SK-N-SH treated with all-trans-retinoic acid at 6 μM for 48 hours (cell line): ENCODE measurements at regions not wholly inside any gene's neighbourhood (a gene's known extent, or its start where the extent isn't known, plus 50 kb on each side); places are given as distances from the start of the nearest gene placed in this dataset.

ENCODE experiments used
- ARNTL ChIP-seq: fragments of 450-650 bp; formaldehyde crosslinking; IDR thresholded peaks from 2 replicates; pipeline ENCODE4 v1.5.0; 2020; ENCODE audit warnings: low read depth, mild to moderate bottlenecking, moderate library complexity, borderline replicate concordance
- CSRNP3 ChIP-seq: fragments of 250-450 bp; sonication (Bioruptor Pico); IDR thresholded peaks from 2 replicates; pipeline ENCODE4 v1.5.1; 2021; ENCODE audit warnings: mild to moderate bottlenecking, moderate library complexity
- ESRRG ChIP-seq: fragments of 250-450 bp; sonication (Bioruptor Pico); IDR thresholded peaks from 2 replicates; pipeline ENCODE4 v1.6.1; 2021; ENCODE audit warnings: mild to moderate bottlenecking
- ISL1 ChIP-seq: fragments of 250-450 bp; sonication (Bioruptor Pico); IDR thresholded peaks from 2 replicates; pipeline ENCODE4 v2.1.2; 2022; ENCODE audit warnings: mild to moderate bottlenecking, moderate library complexity
- PATZ1 ChIP-seq: fragments of 250-450 bp; sonication (Bioruptor Pico); IDR thresholded peaks from 2 replicates; pipeline ENCODE4 v1.8.0; 2020; ENCODE audit warnings: mild to moderate bottlenecking, moderate library complexity, borderline replicate concordance
- POU6F1 ChIP-seq: fragments of 250-450 bp; sonication (Bioruptor Pico); IDR thresholded peaks from 2 replicates; pipeline ENCODE4 v1.8.0; 2021; ENCODE audit warnings: low read depth, mild to moderate bottlenecking, moderate library complexity, borderline replicate concordance
- PPARA ChIP-seq: fragments of 250-450 bp; sonication (Bioruptor Pico); IDR thresholded peaks from 2 replicates; pipeline ENCODE4 v1.5.0; 2020; ENCODE audit warnings: mild to moderate bottlenecking, borderline replicate concordance
- TOX ChIP-seq: fragments of 250-450 bp; sonication (Bioruptor Pico); IDR thresholded peaks from 2 replicates; pipeline ENCODE4 v1.8.0; 2021; ENCODE audit warnings: mild to moderate bottlenecking, moderate library complexity, borderline replicate concordance
- TSHZ2 ChIP-seq: fragments of 250-450 bp; sonication (Bioruptor Pico); IDR thresholded peaks from 2 replicates; pipeline ENCODE4 v1.5.0; 2020; ENCODE audit warnings: mild to moderate bottlenecking, moderate library complexity
- ZC3H10 ChIP-seq: fragments of 250-450 bp; sonication (Bioruptor Pico); IDR thresholded peaks from 2 replicates; pipeline ENCODE4 v1.5.1; 2021; ENCODE audit warnings: mild to moderate bottlenecking, moderate library complexity
- ZFP3 ChIP-seq: fragments of 250-450 bp; sonication (Bioruptor Pico); IDR thresholded peaks from 2 replicates; pipeline ENCODE4 v1.5.0; 2020; ENCODE audit warnings: mild to moderate bottlenecking, moderate library complexity
- ZNF565 ChIP-seq: fragments of 450-650 bp; formaldehyde crosslinking; conservative IDR thresholded peaks from 2 replicates; pipeline ENCODE4 v1.5.0; 2020; ENCODE audit warnings: low read depth, mild to moderate bottlenecking, moderate library complexity
- ZNF8 ChIP-seq: fragments of 450-650 bp; formaldehyde crosslinking; IDR thresholded peaks from 2 replicates; pipeline ENCODE4 v1.5.0; 2020; ENCODE audit warnings: mild to moderate bottlenecking, moderate library complexity

GRCh38 chr12:87642245-87642644, 387.0 kb downstream of the C12orf50 start:
- TF ChIP-seq ZFP3 (CRISPR knock-in tag), result no peak
- no peak for TF ChIP-seq CSRNP3
- no peak for TF ChIP-seq PPARA (CRISPR knock-in tag)
- no peak for TF ChIP-seq PATZ1 (CRISPR knock-in tag)
- no peak for TF ChIP-seq TOX (CRISPR knock-in tag)
- no peak for TF ChIP-seq POU6F1 (CRISPR knock-in tag)
- no peak for TF ChIP-seq ZNF8 (CRISPR knock-in tag)
- TF ChIP-seq ZC3H10 (CRISPR knock-in tag), result no peak
- TF ChIP-seq ISL1, result no peak
- TF ChIP-seq TSHZ2 (CRISPR knock-in tag), result no peak
- no peak for TF ChIP-seq ARNTL
- TF ChIP-seq ZNF565 (CRISPR knock-in tag), result no peak
- no peak for TF ChIP-seq ESRRG (CRISPR knock-in tag)
